ENCODE measurements at regions not wholly inside any gene's neighbourhood (a gene's known extent, or its start where the extent isn't known, plus 50 kb on each side); places are given as distances from the start of the nearest gene placed in this dataset.
"Not testable (repeated sequence)": the region's sequence is repeated elsewhere in the genome, so short reads cannot be mapped to it uniquely, and the experiment has no call there.

DNA sequence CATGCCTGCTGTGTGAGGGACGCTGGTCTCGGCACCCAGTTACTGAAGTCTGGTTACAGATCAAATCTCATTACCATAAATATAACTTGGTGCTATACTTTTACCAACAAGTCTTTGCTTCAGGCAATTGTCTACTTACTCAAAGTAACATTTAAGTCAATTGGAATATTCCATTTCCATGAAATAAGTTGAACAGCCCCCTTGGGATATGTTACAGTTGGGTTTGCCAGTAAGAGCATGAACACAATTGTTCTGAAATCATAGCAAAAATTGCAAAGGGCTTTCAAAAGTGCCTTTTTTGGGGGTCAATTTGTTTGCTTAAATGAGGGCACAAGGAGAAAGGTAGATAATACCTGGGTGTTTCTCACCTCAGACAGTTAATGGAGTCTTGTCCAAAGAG lies 170.9 kb upstream of the EXOC2 start:
- no peak overlapping the region for H3K4me3 ChIP-seq (replicated peaks in 1 of 2; ENCODE audit: low read depth in 2 of 2, low read length in 2 of 2)
- TF ChIP-seq, protein P1, sequence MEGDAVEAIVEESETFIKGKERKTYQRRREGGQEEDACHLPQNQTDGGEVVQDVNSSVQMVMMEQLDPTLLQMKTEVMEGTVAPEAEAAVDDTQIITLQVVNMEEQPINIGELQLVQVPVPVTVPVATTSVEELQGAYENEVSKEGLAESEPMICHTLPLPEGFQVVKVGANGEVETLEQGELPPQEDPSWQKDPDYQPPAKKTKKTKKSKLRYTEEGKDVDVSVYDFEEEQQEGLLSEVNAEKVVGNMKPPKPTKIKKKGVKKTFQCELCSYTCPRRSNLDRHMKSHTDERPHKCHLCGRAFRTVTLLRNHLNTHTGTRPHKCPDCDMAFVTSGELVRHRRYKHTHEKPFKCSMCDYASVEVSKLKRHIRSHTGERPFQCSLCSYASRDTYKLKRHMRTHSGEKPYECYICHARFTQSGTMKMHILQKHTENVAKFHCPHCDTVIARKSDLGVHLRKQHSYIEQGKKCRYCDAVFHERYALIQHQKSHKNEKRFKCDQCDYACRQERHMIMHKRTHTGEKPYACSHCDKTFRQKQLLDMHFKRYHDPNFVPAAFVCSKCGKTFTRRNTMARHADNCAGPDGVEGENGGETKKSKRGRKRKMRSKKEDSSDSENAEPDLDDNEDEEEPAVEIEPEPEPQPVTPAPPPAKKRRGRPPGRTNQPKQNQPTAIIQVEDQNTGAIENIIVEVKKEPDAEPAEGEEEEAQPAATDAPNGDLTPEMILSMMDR (IDR thresholded peaks at IDR 0.05; ENCODE audit: low read depth, low read length): no peak
- DNase-seq (ENCODE audit: low read depth in 2 of 2): no peak

- DNase-seq (ENCODE audit: low read depth in 2 of 2); H3K4me3 ChIP-seq (replicated peaks in 1 of 2; ENCODE audit: low read depth in 2 of 2, low read length in 2 of 2): not testable (repeated sequence)
Observed at GRCh38 chr6:863127-863526, 170.2 kb upstream of the EXOC2 start.

DNA sequence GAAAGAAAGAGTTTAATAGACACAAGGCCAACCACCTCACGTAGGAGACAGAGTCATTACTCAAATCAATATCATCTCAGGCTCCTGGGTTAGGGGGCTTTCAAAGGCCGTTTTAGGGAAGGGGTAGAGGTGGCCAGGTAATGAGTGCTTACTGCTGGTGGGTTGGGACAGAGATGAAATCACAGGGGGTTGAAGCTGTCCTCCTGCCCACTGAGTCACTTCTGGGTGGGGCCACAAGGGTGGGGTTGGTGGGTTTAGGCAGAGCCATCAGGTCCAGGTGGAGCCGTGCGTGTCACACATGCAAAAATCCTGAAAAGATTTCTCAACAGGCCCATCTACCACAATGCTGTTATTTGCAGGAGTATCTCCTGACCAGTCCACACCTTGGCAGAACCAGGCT lies 167.0 kb upstream of the EXOC2 start:
- no peak for DNase-seq (ENCODE audit: low read depth in 2 of 2)
- TF ChIP-seq, protein P1 (IDR thresholded peaks at IDR 0.05; ENCODE audit: low read depth, low read length): no peak

GRCh38 chr6:854406-855118 lies 161.6 kb upstream of the EXOC2 start:
- DNase-seq (ENCODE audit: low read depth in 2 of 2): no peak
- H3K4me3 ChIP-seq (replicated peaks in 1 of 2; ENCODE audit: low read depth in 2 of 2, low read length in 2 of 2): no peak overlapping the region

More for the DNA sequence above, 167.0 kb upstream of the EXOC2 start:
- H3K4me3 ChIP-seq (replicated peaks in 1 of 2; ENCODE audit: low read depth in 2 of 2, low read length in 2 of 2): no peak overlapping the region

DNA sequence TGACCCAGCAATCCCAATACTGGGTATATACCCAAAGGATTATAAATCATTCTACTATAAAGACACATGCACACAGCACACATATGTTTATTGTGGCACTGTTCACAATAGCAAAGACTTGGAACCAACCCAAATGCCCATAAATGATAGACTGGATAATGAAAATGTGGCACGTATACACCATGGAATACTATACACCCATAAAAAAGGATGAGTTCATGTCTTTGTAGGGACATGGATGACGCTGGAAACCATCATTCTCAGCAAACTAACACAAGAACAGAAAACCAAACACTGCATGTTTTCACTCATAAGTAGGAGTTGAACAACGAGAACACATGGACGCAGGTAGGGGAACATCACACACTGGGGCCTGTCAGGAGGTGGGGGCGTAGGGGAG lies 159.3 kb upstream of the EXOC2 start:
- DNase-seq (ENCODE audit: low read depth in 2 of 2); H3K4me3 ChIP-seq (replicated peaks in 1 of 2; ENCODE audit: low read depth in 2 of 2, low read length in 2 of 2): not testable (repeated sequence)

More at GRCh38 chr6:854406-855118, 161.6 kb upstream of the EXOC2 start:
- TF ChIP-seq, protein P1 (IDR thresholded peaks at IDR 0.05; ENCODE audit: low read depth, low read length): no peak

- H3K4me3 ChIP-seq (replicated peaks in 1 of 2; ENCODE audit: low read depth in 2 of 2, low read length in 2 of 2): no peak overlapping the region
- DNase-seq (ENCODE audit: low read depth in 2 of 2): no peak
- TF ChIP-seq, protein P1 (IDR thresholded peaks at IDR 0.05; ENCODE audit: low read depth, low read length): no peak
Observed at GRCh38 chr6:849075-849506, 156.2 kb upstream of the EXOC2 start.

DNA sequence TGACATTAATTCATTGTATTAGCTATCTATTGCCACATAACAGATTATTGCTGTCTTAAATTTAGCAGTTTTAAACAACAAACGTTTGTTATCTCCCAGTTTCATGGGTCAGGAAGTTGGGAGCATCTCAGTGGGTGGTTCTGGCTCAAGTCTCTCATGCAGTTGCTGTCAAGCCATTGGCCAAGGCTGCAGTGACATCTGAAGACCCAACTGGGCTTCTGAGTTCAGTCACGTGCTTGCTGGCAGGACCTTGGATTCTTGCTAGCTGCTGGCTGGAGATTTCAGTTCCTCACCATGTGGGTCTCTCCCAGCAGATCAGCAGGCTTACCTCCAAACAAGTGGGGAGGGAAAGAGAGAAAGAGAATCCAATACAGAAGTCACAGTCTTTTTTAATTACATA lies 152.6 kb upstream of the EXOC2 start:
- no peak for DNase-seq (ENCODE audit: low read depth in 2 of 2)
- TF ChIP-seq, protein P1 (IDR thresholded peaks at IDR 0.05; ENCODE audit: low read depth, low read length): no peak
- H3K4me3 ChIP-seq (replicated peaks in 1 of 2; ENCODE audit: low read depth in 2 of 2, low read length in 2 of 2): no peak overlapping the region

DNA sequence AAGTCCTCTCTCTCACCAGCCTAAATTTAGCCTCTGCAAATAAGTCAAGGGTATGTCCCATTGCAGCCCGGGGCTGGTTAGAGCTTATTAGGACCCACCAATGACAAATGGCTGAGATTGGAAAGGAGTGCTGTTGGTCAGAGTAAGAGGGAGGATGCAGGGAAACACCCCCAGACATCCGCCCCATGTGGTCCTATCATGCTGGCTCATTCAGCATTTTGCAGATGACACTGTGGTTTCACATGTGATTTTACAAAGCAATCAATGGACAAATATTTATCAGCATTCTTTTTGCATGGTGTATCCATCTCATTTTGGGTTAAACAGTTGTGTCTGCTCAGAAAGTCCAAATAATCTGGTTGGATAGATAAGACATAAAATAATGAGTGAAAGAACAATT lies 152.2 kb upstream of the EXOC2 start:
- DNase-seq (ENCODE audit: low read depth in 2 of 2): no peak
- TF ChIP-seq, protein P1 (IDR thresholded peaks at IDR 0.05; ENCODE audit: low read depth, low read length): no peak
- H3K4me3 ChIP-seq (replicated peaks in 1 of 2; ENCODE audit: low read depth in 2 of 2, low read length in 2 of 2): no peak overlapping the region
